ENCODE measurements at regions not wholly inside any gene's neighbourhood (a gene's known extent, or its start where the extent isn't known, plus 50 kb on each side); places are given as distances from the start of the nearest gene placed in this dataset.

GRCh38 chr15:95919460-95919859, 411.0 kb upstream of the NR2F2 start:
- TF ChIP-seq CTCF (conservative IDR thresholded peaks at IDR 0.05 in 1 of 2, IDR thresholded peaks at IDR 0.05 in 1 of 2; ENCODE audit: low read depth in 1 of 2, low read length in 2 of 2), result no peak
- TF ChIP-seq EZH2 (IDR thresholded peaks at IDR 0.05; ENCODE audit: low read length, missing control alignments), result no peak

All from fibroblast of lung (primary cell).